Ishikawa (cell line): ENCODE measurements at regions not wholly inside any gene's neighbourhood (a gene's known extent, or its start where the extent isn't known, plus 50 kb on each side); places are given as distances from the start of the nearest gene placed in this dataset.

ENCODE experiments used
- RAD21 ChIP-seq: IDR thresholded peaks from 2 replicates; pipeline ENCODE4 v1.6.1; 2012; ENCODE audit warnings: low read depth
- REST ChIP-seq: IDR thresholded peaks from 2 replicates; pipeline ENCODE4 v1.6.1; 2012; ENCODE audit warnings: low read depth, mild to moderate bottlenecking
- TAF1 ChIP-seq: IDR thresholded peaks from 2 replicates; pipeline ENCODE4 v1.6.1; 2012; ENCODE audit warnings: low read depth, mild to moderate bottlenecking
- YY1 ChIP-seq: IDR thresholded peaks from 2 replicates; pipeline ENCODE4 v1.6.1; 2012; ENCODE audit warnings: low read depth
- ZBTB7A ChIP-seq: IDR thresholded peaks from 2 replicates; pipeline ENCODE4 v1.6.1; 2012; ENCODE audit warnings: low read depth

GRCh38 chr4:123832173-123833026, 435.8 kb downstream of the SPRY1 start:
- TF ChIP-seq ZBTB7A (no peak), REST (no peak), RAD21 (no peak), YY1 (no peak), TAF1 (no peak)
